GM04504 (cell line): ENCODE measurements at regions not wholly inside any gene's neighbourhood (a gene's known extent, or its start where the extent isn't known, plus 50 kb on each side); places are given as distances from the start of the nearest gene placed in this dataset.
"Not testable (repeated sequence)": the region's sequence is repeated elsewhere in the genome, so short reads cannot be mapped to it uniquely, and the experiment has no call there.

ENCODE experiments used
- DNase-seq: peaks from one replicate; pipeline ENCODE4 v3.0.0-alpha.2; 2012; ENCODE audit warnings: low read depth

DNA sequence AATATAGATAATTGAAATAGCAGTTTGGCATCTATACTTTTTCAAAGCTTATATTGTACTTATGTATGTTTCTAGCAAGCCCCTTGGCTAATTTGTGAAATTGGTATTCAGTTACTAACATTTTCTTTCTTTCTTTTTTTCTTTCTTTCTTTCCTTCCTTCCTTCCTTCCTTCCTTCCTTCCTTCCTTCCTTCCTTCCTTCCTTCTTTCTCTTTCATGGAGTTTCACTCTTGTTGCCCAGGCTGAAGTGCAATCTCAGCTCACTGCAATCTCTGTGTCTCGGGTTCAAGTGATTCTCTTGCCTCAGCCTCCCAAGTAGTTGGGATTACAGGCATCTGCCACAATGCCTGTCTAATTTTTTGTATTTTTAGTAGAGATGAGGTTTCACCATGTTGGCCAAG is 215.4 kb downstream of the NNT start:
- DNase-seq: not testable (repeated sequence)

DNA sequence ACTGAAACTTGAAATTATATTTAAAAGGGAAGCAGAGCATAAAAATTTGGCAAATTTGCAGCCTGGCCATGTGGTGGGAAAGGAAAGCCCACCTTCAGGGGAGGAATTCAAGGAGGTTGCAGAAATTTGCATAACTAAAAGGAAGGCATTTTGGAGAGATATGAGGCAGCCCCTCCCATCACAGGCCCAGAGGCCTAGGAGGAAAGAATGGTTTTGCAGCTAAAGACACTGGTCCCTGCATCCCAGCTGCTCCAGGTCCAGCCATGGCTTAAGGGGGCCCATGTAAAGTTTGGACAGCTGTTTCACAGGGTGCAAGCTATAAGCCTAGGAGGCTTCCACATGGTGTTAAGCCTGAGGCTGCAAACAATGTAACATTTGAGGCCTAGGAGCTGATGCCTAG is 212.5 kb downstream of the NNT start:
- DNase-seq: no peak

DNA sequence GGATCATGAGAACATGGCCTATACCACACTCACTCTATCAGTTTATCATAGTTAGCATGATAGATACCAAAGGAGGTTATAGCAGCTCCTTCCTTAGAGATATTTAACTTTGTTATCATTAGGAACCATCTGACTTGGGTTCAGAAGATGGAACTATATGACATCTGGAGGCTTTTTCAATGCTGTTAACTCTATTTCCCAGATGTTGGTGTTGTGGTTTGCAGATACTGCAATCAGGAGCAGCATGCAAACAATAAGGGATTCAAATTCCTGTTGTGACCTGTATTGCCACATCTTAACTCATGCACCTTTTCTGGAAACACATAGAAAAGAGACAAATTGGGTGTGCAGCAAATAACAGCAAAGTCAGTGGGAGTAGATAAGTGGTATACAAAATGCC is 201.7 kb downstream of the NNT start:
- DNase-seq: no peak

DNA sequence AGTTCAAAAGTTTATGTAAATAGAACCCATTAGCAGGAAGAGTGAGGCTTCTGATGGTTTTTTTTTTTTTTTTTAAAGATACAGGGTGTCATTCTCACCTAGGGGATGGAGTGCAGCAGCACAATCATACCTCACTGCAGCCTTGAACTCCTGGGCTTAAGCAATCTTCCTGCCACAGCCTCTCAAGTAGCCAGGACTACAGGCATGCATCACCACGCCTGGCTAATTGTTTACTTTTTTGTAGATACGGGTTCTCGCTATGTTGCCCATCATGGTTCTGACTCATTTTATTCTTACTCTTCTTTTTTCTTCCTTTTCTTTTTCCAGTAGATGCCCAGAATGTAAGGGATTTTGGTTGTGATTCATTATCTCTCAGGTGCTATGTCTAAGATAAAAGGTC is 201.1 kb downstream of the NNT start:
- DNase-seq: no peak

DNA sequence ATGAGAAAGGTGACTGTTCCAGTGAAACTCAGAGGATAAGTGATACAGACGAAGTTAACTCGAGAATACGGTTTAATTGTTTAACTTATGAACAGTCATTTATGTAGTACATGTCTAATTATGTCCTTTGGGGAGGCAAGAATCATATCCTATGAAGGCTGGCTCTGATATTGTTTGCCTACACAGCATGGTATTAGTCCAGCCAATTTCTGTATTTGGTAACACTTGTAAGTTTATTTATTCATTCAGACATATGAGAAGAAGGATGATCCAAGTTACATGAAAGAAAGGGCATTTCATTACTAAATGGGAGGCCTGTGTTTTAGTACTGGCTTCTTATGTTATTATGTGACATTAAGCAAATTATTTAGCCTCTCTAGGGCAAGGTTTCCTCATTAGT is 199.7 kb downstream of the NNT start:
- DNase-seq: no peak

DNA sequence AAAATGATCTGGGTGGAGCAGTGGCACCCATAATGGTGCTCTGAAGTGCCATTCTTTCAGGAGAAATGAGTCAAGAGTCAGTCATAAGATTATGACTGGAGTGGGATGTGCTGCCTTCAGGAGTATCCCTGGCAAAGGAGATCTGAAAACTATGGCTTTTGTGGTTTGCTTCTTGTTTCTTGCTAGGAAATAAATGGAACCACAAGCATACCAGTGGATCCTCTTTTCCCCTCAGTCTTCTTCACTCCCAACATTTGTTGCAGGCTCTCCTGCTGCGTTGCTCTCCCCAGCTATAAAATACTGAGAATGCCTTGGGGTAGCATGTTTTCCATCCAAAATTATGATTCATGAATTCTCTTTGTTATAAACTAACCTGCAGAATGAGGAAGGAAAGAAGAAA is 199.1 kb downstream of the NNT start:
- peak; percentile 81 for DNase-seq

DNA sequence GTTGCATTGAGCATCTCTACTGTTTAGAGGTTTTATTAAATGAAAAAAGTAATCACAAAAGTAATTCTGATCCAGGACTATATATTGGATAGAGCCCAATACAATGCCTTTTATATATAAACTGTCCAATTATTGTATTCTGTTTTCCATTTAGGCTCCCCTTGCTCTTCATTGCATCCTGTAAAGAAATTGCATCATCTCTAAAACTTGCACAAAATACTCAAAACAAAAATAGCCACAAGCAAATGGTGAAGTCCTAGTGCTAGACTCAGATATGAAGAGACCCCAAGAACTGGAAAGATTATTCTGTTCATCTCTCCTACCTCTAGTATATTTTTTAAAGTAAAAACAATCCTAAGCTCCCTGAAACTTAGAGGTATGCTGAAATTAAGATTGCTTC is 195.8 kb downstream of the NNT start:
- DNase-seq: no peak

DNA sequence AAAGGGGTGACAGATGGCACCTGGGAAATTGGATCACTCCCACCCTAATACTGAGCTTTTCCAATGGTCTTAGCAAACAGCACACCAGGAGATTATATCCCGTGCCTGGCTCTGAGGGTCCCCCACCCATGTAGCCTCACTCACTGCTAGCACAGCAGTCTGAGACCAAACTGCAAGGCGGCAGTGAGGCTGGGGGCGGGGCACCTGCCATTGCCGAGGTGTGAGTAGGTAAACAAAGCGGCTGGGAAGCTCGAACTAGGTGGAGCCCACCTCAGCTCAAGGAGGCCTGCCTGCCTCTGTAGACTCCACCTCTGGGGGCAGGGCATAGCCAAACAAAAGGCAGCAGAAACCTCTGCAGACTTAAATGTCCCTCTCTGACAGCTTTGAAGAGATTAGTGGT is 188.9 kb downstream of the NNT start:
- DNase-seq: not testable (repeated sequence)

DNA sequence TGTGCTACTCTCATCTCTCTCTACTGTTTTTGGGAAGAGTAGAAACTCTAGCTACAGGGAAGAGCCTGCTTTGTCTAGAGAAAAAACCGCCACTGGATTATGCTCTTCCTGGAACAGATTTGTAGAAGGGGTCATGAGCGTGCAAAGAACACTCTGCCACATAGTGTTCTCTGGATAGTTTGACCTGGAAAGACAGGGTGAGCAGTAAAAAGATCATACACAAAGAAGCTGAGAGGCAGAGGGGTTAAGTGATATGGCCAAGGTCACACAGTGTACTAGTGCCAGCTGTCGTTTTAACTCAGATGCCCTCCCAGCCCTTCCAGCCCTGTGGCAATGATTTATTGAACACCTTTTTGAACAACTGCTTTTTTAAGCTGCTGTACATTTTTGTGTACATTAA is 182.2 kb downstream of the NNT start:
- no peak for DNase-seq

DNA sequence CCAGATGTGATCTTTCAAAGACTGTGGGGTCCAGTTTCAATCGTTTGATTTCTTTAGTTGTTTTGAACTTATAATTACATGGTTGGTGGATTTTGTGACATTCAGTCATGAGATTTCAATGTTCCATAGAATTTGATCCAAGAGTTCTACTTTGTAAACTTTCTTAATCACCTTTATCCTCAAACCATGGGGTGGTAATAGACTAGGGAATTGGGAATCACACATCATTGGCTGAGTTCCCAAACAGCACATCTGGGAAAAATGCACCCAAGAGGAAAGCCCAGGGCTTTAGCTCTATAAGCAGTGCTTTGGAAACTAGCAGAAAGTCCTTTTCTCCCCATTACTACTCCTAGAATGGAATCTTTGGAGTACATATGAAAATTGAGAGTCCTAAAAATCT is 177.6 kb downstream of the NNT start:
- peak; percentile 32 for DNase-seq

DNA sequence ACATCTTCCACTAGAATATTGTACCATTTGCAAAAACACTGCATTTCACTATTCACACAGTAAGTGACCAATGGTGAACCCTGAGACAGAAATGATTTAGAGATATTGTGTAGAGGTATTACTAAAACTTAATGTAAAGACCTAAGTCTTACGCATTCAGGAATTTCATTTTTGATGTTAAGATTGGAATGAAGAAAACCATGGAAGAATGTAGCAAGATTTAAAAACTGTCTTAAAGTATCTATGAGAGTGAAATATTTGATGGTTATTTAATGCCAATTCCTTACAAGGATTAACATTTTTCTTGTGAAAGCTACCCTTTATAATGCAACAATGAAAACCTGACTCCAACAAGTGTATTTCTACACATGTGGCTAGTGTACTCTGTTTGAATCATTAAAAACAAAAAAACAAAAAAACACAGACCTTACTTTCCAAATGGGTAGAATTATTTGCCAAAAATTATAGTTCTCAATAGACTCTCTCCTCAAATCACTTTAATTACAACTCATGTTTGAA is 172.0 kb downstream of the NNT start:
- DNase-seq: no peak

DNA sequence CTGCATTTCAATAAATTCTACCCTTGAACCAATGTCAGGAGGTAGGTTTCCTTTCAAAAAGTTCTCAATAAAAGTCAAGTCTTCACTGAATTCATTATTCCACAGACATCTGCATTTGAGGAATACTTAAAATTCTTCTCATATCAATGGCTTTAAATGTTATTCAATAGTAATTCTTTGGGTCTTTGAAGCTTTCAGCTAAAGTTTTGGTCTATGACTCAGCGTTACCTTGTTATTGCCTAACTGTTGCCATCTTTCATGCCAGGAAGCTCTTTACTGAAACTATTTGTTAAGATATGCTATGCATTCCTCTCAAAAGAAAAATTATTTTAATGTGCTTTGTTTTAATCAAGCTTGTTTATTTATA is 170.5 kb downstream of the NNT start:
- peak; percentile 30 for DNase-seq

DNA sequence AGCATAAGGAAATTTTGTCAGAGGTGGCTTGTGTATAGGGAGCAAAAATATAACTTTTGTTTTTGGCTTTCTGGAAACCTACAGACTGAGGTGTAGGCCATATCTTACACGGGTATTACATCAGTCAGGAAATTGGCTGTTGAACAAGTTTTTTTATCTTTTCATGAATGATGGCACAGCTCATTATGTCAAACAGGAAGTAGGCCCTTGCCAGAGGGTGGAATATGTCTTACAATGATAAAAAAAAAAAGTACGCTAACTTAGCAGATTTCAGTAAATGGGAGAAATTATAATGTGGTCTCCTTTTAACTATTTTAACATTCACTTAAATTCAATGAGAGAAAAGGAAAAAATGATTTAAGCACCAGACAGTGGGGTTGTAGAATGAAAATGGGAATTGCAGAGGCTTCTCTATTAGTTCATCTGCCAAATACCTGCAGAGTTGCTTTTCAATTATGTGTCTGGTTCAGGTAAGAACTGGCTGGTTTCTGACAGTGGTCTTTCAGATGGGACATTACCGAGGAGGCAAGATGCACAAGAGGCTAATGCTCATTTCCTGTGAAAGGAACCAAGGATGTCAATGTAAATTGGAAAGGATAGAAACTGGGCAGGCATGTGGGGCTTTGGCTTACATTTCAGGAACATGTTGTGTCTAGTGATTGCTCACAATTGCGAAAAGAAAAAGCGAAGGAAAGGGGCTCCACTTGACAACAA is 169.9 kb downstream of the NNT start:
- DNase-seq: peak; percentile 22

DNA sequence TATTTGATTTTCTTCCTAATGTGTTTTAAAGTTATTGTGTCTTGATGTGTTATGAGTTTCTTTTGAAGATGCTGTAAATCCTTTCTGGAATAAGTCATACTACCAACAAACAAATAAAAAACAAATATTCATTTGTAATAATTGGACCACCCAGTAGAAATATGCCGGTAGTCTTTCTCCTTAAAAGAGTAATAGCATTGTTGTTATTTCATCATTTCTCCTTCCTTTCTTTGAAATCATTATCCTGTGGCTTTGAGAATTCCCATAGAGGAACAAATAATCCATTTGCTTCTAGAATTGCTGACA is 169.4 kb downstream of the NNT start:
- no peak for DNase-seq

DNA sequence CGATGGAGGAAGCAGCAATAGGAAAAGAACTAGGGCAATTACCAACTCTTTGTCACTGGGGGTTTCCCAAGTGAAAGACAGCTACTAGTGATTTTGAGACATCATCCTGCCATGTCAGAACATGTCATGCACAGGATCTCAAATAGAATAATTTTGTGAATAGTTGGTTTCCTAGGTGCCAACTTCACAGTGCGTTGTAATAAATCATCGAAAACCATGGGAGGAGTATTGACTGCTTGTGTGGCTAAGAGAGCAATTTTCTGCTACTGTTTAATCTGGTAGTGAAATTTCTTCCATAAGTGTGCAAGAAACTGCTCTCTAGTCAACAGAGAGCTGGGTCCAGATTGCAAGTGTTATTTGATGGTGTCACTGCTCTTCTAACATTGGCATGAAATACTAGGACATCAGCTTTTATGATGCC is 168.6 kb downstream of the NNT start:
- DNase-seq: no peak

DNA sequence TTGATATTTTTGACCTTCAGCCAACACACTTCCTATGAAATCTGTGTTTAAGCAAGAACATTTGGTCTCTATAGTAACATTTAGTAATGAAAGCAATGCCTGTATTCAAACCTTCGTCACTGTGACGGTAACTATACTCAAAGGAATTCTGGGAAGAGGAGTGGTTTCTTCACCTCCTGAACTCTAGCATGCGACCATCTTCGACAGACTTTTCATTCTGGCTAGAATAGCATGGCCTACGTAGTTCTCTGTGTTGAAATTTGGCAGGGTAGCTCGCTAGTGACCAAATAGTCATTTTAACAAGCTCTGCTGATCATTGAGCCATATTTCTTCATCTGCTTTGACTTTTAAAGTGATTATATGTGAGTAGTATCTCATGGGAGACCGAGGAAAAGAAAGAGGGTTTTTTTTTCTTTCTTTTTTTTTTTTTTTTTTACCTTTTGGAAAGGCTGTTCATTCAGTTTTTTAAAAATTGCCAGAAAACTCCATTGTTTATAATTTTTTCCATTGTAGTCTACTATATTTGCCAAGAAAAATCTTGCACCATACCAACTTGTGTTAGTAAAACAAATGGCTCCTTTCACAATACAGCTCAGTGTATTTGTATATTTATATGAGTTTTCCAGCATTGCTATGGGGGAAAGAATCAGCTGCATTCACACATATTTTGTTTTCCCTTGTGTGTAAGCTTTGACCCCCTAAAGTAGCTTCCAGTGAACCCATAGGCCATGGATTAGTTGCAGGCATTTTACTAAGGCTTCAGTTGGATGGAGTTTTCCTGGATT is 166.8 kb downstream of the NNT start:
- peak; percentile 91 for DNase-seq
